Bronchial epithelial cell (primary cell): ENCODE measurements at regions not wholly inside any gene's neighbourhood (a gene's known extent, or its start where the extent isn't known, plus 50 kb on each side); places are given as distances from the start of the nearest gene placed in this dataset.

Experiments used
- DNase-seq: peaks from one replicate; pipeline ENCODE4 v3.0.0-alpha.2; 2010; ENCODE audit warnings: low read depth
- FAIRE-seq: peaks from 2 replicates; lab custom pipeline; 2011; peaks lifted over from hg19 to GRCh38; lab: Jason Lieb, UNC
- H3K27me3 ChIP-seq: 2 replicates; pipeline ENCODE4 v1.5.1; 2011; ENCODE audit warnings: low read length; ENCODE audit not compliant: control insufficient read depth, insufficient read depth
- H3K36me3 ChIP-seq: 2 replicates; pipeline ENCODE4 v1.5.1; 2011; ENCODE audit warnings: low read length; ENCODE audit not compliant: control insufficient read depth, insufficient read depth
- H3K4me3 ChIP-seq: 2 replicates; pipeline ENCODE4 v1.5.1; 2011; ENCODE audit warnings: mild to moderate bottlenecking, low read depth, low read length, control low read depth
- CTCF ChIP-seq: IDR thresholded peaks from 2 replicates; pipeline ENCODE4 v1.5.1; 2011; ENCODE audit warnings: mild to moderate bottlenecking, moderate library complexity, low read length, control low read depth, inconsistent platforms; ENCODE audit not compliant: insufficient read depth, severe bottlenecking

GRCh38 chr6:163935158-163935762, 520.7 kb downstream of the QKI start:
- DNase-seq (peak; percentile 7), FAIRE-seq (no peak)

GRCh38 chr6:163930012-163930411, 515.5 kb downstream of the QKI start:
- H3K4me3 ChIP-seq, result no peak overlapping the region
- H3K27me3 ChIP-seq, result no peaks in the 10 kb centered on the region
- FAIRE-seq, result no peak
- no peaks in the 10 kb centered on the region for H3K36me3 ChIP-seq
- DNase-seq, result no peak
- no peak for TF ChIP-seq CTCF

More at GRCh38 chr6:163935158-163935762, 520.7 kb downstream of the QKI start:
- no peaks in the 10 kb centered on the region for H3K27me3 ChIP-seq
- no peaks in the 10 kb centered on the region for H3K36me3 ChIP-seq
- no peak overlapping the region for H3K4me3 ChIP-seq
- TF ChIP-seq CTCF, result no peak

GRCh38 chr6:163929538-163929937, 515.0 kb downstream of the QKI start:
- no peaks in the 10 kb centered on the region for H3K27me3 ChIP-seq
- H3K4me3 ChIP-seq, result no peak overlapping the region
- TF ChIP-seq CTCF, result no peak
- FAIRE-seq (no peak), DNase-seq (no peak)
- H3K36me3 ChIP-seq, result no peaks in the 10 kb centered on the region

- no peak overlapping the region for H3K4me3 ChIP-seq
- H3K27me3 ChIP-seq, result no peaks in the 10 kb centered on the region
- no peak for FAIRE-seq
- no peaks in the 10 kb centered on the region for H3K36me3 ChIP-seq
- DNase-seq, result no peak
- TF ChIP-seq CTCF, result no peak
Observed at GRCh38 chr6:163926642-163927041, 512.1 kb downstream of the QKI start.

GRCh38 chr6:163925839-163926238, 511.3 kb downstream of the QKI start:
- DNase-seq (no peak), FAIRE-seq (no peak)
- no peaks in the 10 kb centered on the region for H3K27me3 ChIP-seq
- TF ChIP-seq CTCF, result no peak
- no peak overlapping the region for H3K4me3 ChIP-seq
- H3K36me3 ChIP-seq, result no peaks in the 10 kb centered on the region
